ENCODE measurements at regions not wholly inside any gene's neighbourhood (a gene's known extent, or its start where the extent isn't known, plus 50 kb on each side); places are given as distances from the start of the nearest gene placed in this dataset.

- TF ChIP-seq CTCF (conservative IDR thresholded peaks at IDR 0.05; ENCODE audit: low read depth, low read length) (no peak), EZH2 (IDR thresholded peaks at IDR 0.05; ENCODE audit: low read length, unreplicated experiment) (no peak)
These were observed 111.5 kb downstream of the NPY start for GRCh38 chr7:24395512-24395911.

All from PC-3 (cell line).